Activated CD4-positive, alpha-beta T cell treated with anti-CD3 and anti-CD28 coated beads for 36 hours (primary cell): ENCODE measurements at regions not wholly inside any gene's neighbourhood (a gene's known extent, or its start where the extent isn't known, plus 50 kb on each side); places are given as distances from the start of the nearest gene placed in this dataset.
A peak's percentile ranks its signal among the peaks of the same experiment; 100 is the strongest.

Experiments
- ATAC-seq: fragments of 200-7000 bp; cut with Tn5 transposase; one replicate; pipeline ENCODE4 v1.10.0; 2021; ENCODE audit warnings: mild to moderate bottlenecking, moderate library complexity
- CTCF ChIA-PET: fragments of 350-600 bp; sonication (Branson Sonifier 250); formaldehyde crosslinking; loops from one replicate; lab custom pipeline; 2021; ENCODE audit warnings: antibody characterized with exemption; lab: Charles Lee
- POLR2A ChIA-PET: fragments of 350-600 bp; sonication (Branson Sonifier 250); formaldehyde crosslinking; loops from one replicate; lab custom pipeline; 2021; ENCODE audit warnings: antibody characterized with exemption, inconsistent platforms; lab: Charles Lee
- DNase-seq: peaks from one replicate; pipeline ENCODE4 v3.0.0-alpha.2; 2020
- H3K27ac Mint-ChIP-seq: one replicate; pipeline ENCODE4 v1.8.0; 2021; ENCODE audit warnings: mixed read lengths
- H3K27me3 Mint-ChIP-seq: one replicate; pipeline ENCODE4 v1.8.0; 2021; ENCODE audit warnings: mixed read lengths
- H3K36me3 Mint-ChIP-seq: one replicate; pipeline ENCODE4 v1.8.0; 2021; ENCODE audit warnings: low read depth, mixed read lengths
- H3K4me1 Mint-ChIP-seq: one replicate; pipeline ENCODE4 v1.8.0; 2021; ENCODE audit warnings: mixed read lengths
- H3K4me3 Mint-ChIP-seq: one replicate; pipeline ENCODE4 v1.8.0; 2021; ENCODE audit warnings: mild to moderate bottlenecking, moderate library complexity, mixed read lengths
- H3K9me3 Mint-ChIP-seq: one replicate; pipeline ENCODE4 v1.8.0; 2021; ENCODE audit warnings: low read depth, mixed read lengths
- intact Hi-C, 2 experiments: fragments of 100-400 bp; cut with DNase I in 1 of 2; cut with micrococcal nuclease in 1 of 2; formaldehyde crosslinking; loops; one replicate each; pipeline versions ENCODE4 v1.14.2 to v1.15.1; 2022 to 2024; cut with DNase I, micrococcal nuclease

DNA sequence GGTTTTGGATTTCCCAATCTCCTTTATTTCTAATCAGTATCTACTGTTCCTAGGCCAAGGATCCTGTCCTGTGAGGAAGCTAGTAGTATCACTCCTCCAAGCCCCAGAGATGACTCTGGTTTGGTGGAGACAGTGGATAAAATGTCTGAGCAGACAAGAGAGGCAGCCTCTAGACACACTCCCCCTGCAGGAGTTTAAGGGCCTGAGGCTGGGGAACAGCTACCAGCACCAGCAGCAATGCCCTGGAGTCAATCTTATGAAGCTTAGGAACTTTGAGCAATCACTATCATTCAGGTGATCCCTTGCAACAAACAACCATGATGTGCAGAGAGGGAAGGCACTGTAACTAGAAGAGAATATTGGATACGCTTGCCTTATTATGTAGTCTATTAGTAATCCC, 384.7 kb upstream of the ID4 start:
- ChIA-PET CTCF (no interaction called here), POLR2A (no interaction called here)
- no peak for DNase-seq
- no peak for ATAC-seq
- H3K27me3 Mint-ChIP-seq = no peaks in the 10 kb centered on the region
- no peaks in the 10 kb centered on the region for H3K36me3 Mint-ChIP-seq
- H3K27ac Mint-ChIP-seq = no peak overlapping the region
- intact Hi-C loops = no loop called here
- no peaks in the 10 kb centered on the region for H3K9me3 Mint-ChIP-seq
- no peak overlapping the region for H3K4me3 Mint-ChIP-seq
- H3K4me1 Mint-ChIP-seq = no peaks in the 10 kb centered on the region

DNA sequence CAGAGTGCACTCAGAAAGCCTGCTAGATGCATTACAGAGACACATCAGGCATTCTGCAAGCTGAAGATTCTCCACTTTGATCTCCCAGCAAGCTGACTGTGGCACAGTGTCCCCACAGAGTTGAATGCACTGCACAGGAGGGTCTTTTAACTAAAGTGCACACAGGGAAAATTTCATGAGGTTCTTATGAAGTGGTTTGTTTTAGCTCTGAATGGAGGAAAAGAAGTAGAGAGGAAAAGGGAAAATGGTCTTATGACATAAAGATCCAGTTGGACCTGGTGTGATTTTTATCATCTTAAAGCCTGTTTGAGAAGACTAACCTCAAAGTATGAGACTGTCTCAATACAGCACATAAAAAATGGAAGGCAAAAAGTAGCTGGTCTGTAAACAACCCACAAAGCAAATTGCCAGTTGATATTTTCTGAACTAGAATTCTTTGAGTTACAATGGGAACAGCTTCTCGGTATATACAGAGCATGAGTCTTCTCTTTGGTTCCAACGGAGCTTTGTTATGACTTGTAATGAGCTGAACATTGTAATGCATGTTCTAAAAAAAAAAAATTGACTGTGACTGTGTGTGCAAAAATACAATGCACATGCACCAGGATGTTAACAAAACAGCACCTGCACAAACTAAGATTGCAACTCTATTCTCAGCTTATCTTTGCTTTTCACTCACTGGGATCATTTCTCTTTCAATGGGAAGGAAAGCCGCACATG, 383.0 kb upstream of the ID4 start:
- intact Hi-C loops = no loop called here
- H3K27ac Mint-ChIP-seq = no peak overlapping the region
- no peaks in the 10 kb centered on the region for H3K9me3 Mint-ChIP-seq
- H3K27me3 Mint-ChIP-seq = no peaks in the 10 kb centered on the region
- DNase-seq = no peak
- ChIA-PET POLR2A (no interaction called here), CTCF (no interaction called here)
- no peak overlapping the region for H3K4me3 Mint-ChIP-seq
- no peaks in the 10 kb centered on the region for H3K36me3 Mint-ChIP-seq
- ATAC-seq = no peak
- H3K4me1 Mint-ChIP-seq = no peaks in the 10 kb centered on the region

DNA sequence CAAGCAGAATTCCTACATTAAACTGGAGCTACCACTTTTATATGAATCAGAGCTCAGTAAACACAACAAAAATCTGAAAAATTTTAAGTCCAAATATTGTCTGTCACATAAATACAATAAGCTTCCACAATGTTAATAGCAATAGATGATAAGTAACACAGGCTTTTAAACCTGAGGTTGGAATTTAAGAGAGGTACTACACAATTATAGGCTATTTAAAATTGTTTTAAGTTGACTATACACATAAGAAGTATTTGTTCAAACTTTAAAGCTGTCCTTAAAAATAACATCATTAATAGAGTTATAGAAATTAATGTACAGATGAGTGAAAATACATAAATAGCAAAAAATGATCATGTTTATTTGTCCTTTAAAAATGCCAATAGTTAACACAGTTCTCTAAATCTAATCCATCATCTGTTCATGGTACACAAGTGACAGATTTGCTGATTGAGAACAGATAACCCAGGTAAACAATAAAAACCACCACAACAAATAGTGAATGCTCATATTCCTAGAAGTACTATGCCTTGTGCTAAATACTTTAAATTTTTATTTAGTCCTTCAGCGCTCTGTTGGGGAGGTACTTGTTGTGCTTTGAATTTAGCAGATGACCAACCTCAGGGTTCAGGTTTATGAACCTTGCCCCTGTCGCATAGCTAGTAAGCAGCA, 382.3 kb upstream of the ID4 start:
- Mint-ChIP-seq H3K9me3 (no peaks in the 10 kb centered on the region), H3K4me1 (no peaks in the 10 kb centered on the region), H3K4me3 (no peak overlapping the region), H3K27ac (no peak overlapping the region), H3K36me3 (no peaks in the 10 kb centered on the region), H3K27me3 (no peaks in the 10 kb centered on the region)
- intact Hi-C loops = no loop called here
- ChIA-PET POLR2A (no interaction called here), CTCF (no interaction called here)
- DNase-seq = no peak
- no peak for ATAC-seq

GRCh38 chr6:19463250-19463649, 373.9 kb upstream of the ID4 start:
- POLR2A ChIA-PET = no interaction called here

DNA sequence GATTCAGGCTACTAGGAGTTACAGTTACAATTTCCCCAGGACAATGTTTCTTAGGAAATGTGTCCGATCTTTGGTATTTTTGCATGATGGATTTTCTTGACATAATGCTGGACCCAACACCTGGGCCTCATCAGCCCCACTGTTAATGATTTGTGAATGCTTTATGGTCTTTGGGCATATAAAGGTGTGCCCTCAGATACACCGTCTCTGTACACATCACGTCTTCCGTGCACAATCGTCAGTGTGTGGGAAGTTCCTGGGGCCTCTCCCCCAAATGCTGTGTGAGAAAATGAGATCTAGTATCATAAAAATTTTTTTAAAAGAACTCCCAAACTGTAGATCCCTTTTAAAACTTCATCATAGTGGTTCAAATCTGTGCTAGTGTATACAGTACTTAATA, 373.2 kb upstream of the ID4 start:
- H3K4me1 Mint-ChIP-seq = no peaks in the 10 kb centered on the region
- no peak for ATAC-seq
- H3K27ac Mint-ChIP-seq = no peak overlapping the region
- H3K27me3 Mint-ChIP-seq = no peaks in the 10 kb centered on the region
- POLR2A ChIA-PET = no interaction called here
- no peaks in the 10 kb centered on the region for H3K36me3 Mint-ChIP-seq
- intact Hi-C loops = no loop called here
- no peak overlapping the region for H3K4me3 Mint-ChIP-seq
- H3K9me3 Mint-ChIP-seq = no peaks in the 10 kb centered on the region
- DNase-seq = no peak
- CTCF ChIA-PET = no interaction called here

More at GRCh38 chr6:19463250-19463649, 373.9 kb upstream of the ID4 start:
- H3K27ac Mint-ChIP-seq = no peak overlapping the region
- no peaks in the 10 kb centered on the region for H3K4me1 Mint-ChIP-seq
- no peaks in the 10 kb centered on the region for H3K9me3 Mint-ChIP-seq
- no peaks in the 10 kb centered on the region for H3K27me3 Mint-ChIP-seq
- ATAC-seq = no peak
- CTCF ChIA-PET = interaction anchor here (0.6 kb wide), 1 partner anchor 1284 kb away, joined by 3 read pairs; no protein-coding TSS in a partner anchor
- no peak for DNase-seq
- no peaks in the 10 kb centered on the region for H3K36me3 Mint-ChIP-seq
- intact Hi-C loops = no loop called here
- no peak overlapping the region for H3K4me3 Mint-ChIP-seq

- intact Hi-C loops = no loop called here
- CTCF ChIA-PET = no interaction called here
- Mint-ChIP-seq H3K9me3 (no peaks in the 10 kb centered on the region), H3K27ac (no peak overlapping the region), H3K4me1 (no peaks in the 10 kb centered on the region), H3K27me3 (no peaks in the 10 kb centered on the region), H3K4me3 (no peak overlapping the region), H3K36me3 (no peaks in the 10 kb centered on the region)
- ATAC-seq = no peak
- no peak for DNase-seq
- POLR2A ChIA-PET = no interaction called here
Observed at GRCh38 chr6:19465256-19465655, 371.9 kb upstream of the ID4 start.

- intact Hi-C loops = no loop called here
- DNase-seq (no peak), ATAC-seq (no peak)
- H3K36me3 Mint-ChIP-seq = no peaks in the 10 kb centered on the region
- no peaks in the 10 kb centered on the region for H3K27me3 Mint-ChIP-seq
- ChIA-PET CTCF (interaction anchor here (0.6 kb wide), 1 partner anchor 1072 kb away, joined by 3 read pairs; no protein-coding TSS in a partner anchor), POLR2A (no interaction called here)
- H3K4me3 Mint-ChIP-seq = no peak overlapping the region
- no peaks in the 10 kb centered on the region for H3K4me1 Mint-ChIP-seq
- no peak overlapping the region for H3K27ac Mint-ChIP-seq
- no peaks in the 10 kb centered on the region for H3K9me3 Mint-ChIP-seq
Observed at GRCh38 chr6:19465760-19466159, 371.4 kb upstream of the ID4 start.

DNA sequence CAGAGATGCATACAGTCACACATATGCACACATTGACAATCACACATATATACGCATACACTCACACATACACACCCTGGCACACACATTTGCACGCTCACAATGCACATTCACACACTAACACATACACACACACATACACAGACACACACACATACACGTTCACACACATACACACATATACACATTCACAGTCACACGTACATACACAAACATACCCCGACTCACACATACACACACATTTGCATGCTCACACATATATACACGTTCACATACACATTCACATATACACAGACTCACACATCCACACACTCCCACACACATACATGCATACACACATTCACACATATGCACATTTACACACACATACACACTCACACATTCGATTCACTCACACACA, 366.8 kb upstream of the ID4 start:
- intact Hi-C loops = no loop called here
- H3K4me3 Mint-ChIP-seq = no peak overlapping the region
- no peaks in the 10 kb centered on the region for H3K4me1 Mint-ChIP-seq
- DNase-seq = no peak
- ChIA-PET POLR2A (no interaction called here), CTCF (no interaction called here)
- H3K9me3 Mint-ChIP-seq = peaks cover 3% of the 10 kb centered on the region
- no peaks in the 10 kb centered on the region for H3K27me3 Mint-ChIP-seq
- H3K36me3 Mint-ChIP-seq = no peaks in the 10 kb centered on the region
- no peak for ATAC-seq
- no peak overlapping the region for H3K27ac Mint-ChIP-seq

- ChIA-PET CTCF (interaction anchor here (0.7 kb wide), 1 partner anchor 38 kb away, joined by 3 read pairs; no protein-coding TSS in a partner anchor), POLR2A (no interaction called here)
- no peaks in the 10 kb centered on the region for H3K27me3 Mint-ChIP-seq
- no peak overlapping the region for H3K27ac Mint-ChIP-seq
- no peaks in the 10 kb centered on the region for H3K36me3 Mint-ChIP-seq
- no peak for ATAC-seq
- no peak overlapping the region for H3K4me3 Mint-ChIP-seq
- H3K9me3 Mint-ChIP-seq = peaks cover 3% of the 10 kb centered on the region
- DNase-seq = no peak
- no peaks in the 10 kb centered on the region for H3K4me1 Mint-ChIP-seq
- intact Hi-C loops = no loop called here
Observed at GRCh38 chr6:19472153-19472552, 365.0 kb upstream of the ID4 start.

DNA sequence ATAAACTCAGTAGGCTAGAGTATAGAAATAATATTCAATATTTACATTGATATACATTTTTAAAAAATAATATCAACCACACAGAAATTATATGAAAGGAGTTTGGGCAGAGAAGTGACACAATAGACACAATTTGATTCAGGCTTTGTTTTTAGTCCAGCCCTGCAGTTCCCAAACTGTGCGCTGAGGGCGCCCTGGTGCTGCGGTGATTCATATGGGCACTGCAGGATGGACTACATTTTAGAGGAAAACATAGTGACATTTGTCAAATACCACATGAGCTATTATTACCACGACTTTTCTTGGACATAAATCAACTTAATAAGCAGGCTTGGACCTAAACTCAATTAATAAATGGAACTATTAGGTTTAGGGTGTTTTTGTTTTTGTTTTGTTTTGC, 364.3 kb upstream of the ID4 start:
- DNase-seq = peak; percentile 19
- ChIA-PET CTCF (no interaction called here), POLR2A (no interaction called here)
- intact Hi-C loops = no loop called here
- H3K27me3 Mint-ChIP-seq = no peaks in the 10 kb centered on the region
- H3K4me1 Mint-ChIP-seq = no peaks in the 10 kb centered on the region
- H3K9me3 Mint-ChIP-seq = peaks cover 3% of the 10 kb centered on the region
- no peak overlapping the region for H3K27ac Mint-ChIP-seq
- no peak for ATAC-seq
- no peaks in the 10 kb centered on the region for H3K36me3 Mint-ChIP-seq
- H3K4me3 Mint-ChIP-seq = no peak overlapping the region

GRCh38 chr6:19477563-19477962, 359.6 kb upstream of the ID4 start:
- CTCF ChIA-PET = no interaction called here
- no peak overlapping the region for H3K4me3 Mint-ChIP-seq

DNA sequence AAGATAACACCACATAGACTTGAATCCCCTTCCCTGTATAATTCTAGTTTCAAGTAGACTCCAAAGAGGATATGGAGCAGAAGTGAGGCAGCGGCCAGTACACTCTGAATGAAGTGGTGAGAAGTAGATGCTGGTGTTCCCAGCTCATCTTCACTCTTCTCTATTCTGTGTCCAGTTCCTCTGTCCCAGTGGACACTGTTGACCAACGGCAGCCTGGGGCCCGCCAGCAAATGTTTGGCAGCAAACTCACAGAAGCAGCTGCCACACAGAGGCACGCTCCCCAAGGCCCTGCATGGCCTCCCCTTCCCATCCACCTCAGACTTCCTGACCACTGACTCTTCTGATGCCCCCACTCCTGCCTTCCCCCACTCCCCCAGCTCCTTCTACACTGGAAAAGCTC, 358.9 kb upstream of the ID4 start:
- intact Hi-C loops = no loop called here
- no peak for ATAC-seq
- no peaks in the 10 kb centered on the region for H3K4me1 Mint-ChIP-seq
- no peaks in the 10 kb centered on the region for H3K36me3 Mint-ChIP-seq
- DNase-seq = no peak
- ChIA-PET POLR2A (no interaction called here), CTCF (no interaction called here)
- H3K4me3 Mint-ChIP-seq = no peak overlapping the region
- peaks cover 3% of the 10 kb centered on the region for H3K9me3 Mint-ChIP-seq
- no peak overlapping the region for H3K27ac Mint-ChIP-seq
- H3K27me3 Mint-ChIP-seq = no peaks in the 10 kb centered on the region

More at GRCh38 chr6:19477563-19477962, 359.6 kb upstream of the ID4 start:
- DNase-seq (no peak), ATAC-seq (no peak)
- H3K4me1 Mint-ChIP-seq = no peaks in the 10 kb centered on the region
- H3K27me3 Mint-ChIP-seq = no peaks in the 10 kb centered on the region
- peaks cover 3% of the 10 kb centered on the region for H3K9me3 Mint-ChIP-seq
- no peak overlapping the region for H3K27ac Mint-ChIP-seq
- no peaks in the 10 kb centered on the region for H3K36me3 Mint-ChIP-seq
- POLR2A ChIA-PET = no interaction called here
- intact Hi-C loops = no loop called here
